A673 (cell line): ENCODE measurements at regions not wholly inside any gene's neighbourhood (a gene's known extent, or its start where the extent isn't known, plus 50 kb on each side); places are given as distances from the start of the nearest gene placed in this dataset.

Source experiments
- BruUV-seq: library from RNA; stranded (reverse); fragments of 400-500 nt; replicated peaks from 2 replicates; lab custom pipeline; 2021; lab: Mats Ljungman, UMichigan
- CTCF ChIA-PET: fragments of 300-600 bp; sonication (Branson Sonifier 250); formaldehyde crosslinking; loops from one replicate; lab custom pipeline; 2022; ENCODE audit warnings: antibody characterized with exemption; lab: Charles Lee
- POLR2A ChIA-PET: fragments of 300-600 bp; sonication (Branson Sonifier 250); formaldehyde crosslinking; loops from one replicate; lab custom pipeline; 2022; ENCODE audit warnings: antibody characterized with exemption; ENCODE audit not compliant: low non-redundant PET; lab: Charles Lee
- DNase-seq: peaks from one replicate; pipeline ENCODE4 v3.0.0-alpha.2; 2015; ENCODE audit warnings: low spot score
- H3K27ac ChIP-seq: fragments of 200-600 bp; sonication (generic); 2 replicates; pipeline ENCODE4 v1.5.1; 2016; ENCODE audit warnings: mixed run types, low read depth, mild to moderate bottlenecking, mixed read lengths, antibody characterized with exemption, low read length; ENCODE audit not compliant: poor library complexity, severe bottlenecking
- H3K27me3 ChIP-seq: fragments of 200-600 bp; sonication (generic); replicated peaks from 2 replicates; pipeline ENCODE4 v1.6.1; 2017; ENCODE audit warnings: mixed run types, low read depth, mild to moderate bottlenecking, mixed read lengths, antibody characterized with exemption, low read length; ENCODE audit not compliant: insufficient read depth, poor library complexity
- H3K36me3 ChIP-seq: fragments of 200-600 bp; sonication (generic); 2 replicates; pipeline ENCODE4 v1.6.1; 2016; ENCODE audit warnings: mixed run types, mild to moderate bottlenecking, mixed read lengths, antibody characterized with exemption, low read length; ENCODE audit not compliant: insufficient read depth, poor library complexity, severe bottlenecking
- H3K4me1 ChIP-seq: fragments of 200-600 bp; sonication (generic); 2 replicates; pipeline ENCODE4 v1.6.1; 2017; ENCODE audit warnings: mixed run types, mild to moderate bottlenecking, mixed read lengths, antibody characterized with exemption, low read length; ENCODE audit not compliant: insufficient read depth, poor library complexity, severe bottlenecking
- H3K4me3 ChIP-seq: fragments of 200-600 bp; sonication (generic); 2 replicates; pipeline ENCODE4 v1.5.1; 2016; ENCODE audit warnings: low read depth, mixed run types, mild to moderate bottlenecking, mixed read lengths, low read length; ENCODE audit not compliant: poor library complexity, severe bottlenecking
- H3K9me3 ChIP-seq: fragments of 200-600 bp; sonication (generic); 2 replicates; pipeline ENCODE4 v1.6.1; 2016; ENCODE audit warnings: mixed run types, low read depth, mild to moderate bottlenecking, mixed read lengths, antibody characterized with exemption, low read length; ENCODE audit not compliant: poor library complexity, severe bottlenecking
- EZH2 ChIP-seq: fragments of 200-600 bp; sonication (generic); IDR thresholded peaks from 2 replicates; pipeline ENCODE4 v1.6.1; 2017; ENCODE audit warnings: borderline replicate concordance, low read depth, mild to moderate bottlenecking, mixed read lengths, antibody characterized with exemption, low read length; ENCODE audit not compliant: poor library complexity, severe bottlenecking
- intact Hi-C: fragments of 100-400 bp; cut with micrococcal nuclease; formaldehyde crosslinking; loops from one replicate; pipeline ENCODE4 v1.10.0; 2022; ENCODE audit not compliant: unreplicated experiment
- TF ChIP-seq, protein P1 (sequence below): fragments of 300-800, 200-600 bp; sonication (generic); conservative IDR thresholded peaks from 2 replicates; pipeline ENCODE4 v1.5.1; 2017; ENCODE audit warnings: low read depth, mild to moderate bottlenecking, antibody characterized with exemption, low read length, moderate library complexity, mixed read lengths

DNA sequence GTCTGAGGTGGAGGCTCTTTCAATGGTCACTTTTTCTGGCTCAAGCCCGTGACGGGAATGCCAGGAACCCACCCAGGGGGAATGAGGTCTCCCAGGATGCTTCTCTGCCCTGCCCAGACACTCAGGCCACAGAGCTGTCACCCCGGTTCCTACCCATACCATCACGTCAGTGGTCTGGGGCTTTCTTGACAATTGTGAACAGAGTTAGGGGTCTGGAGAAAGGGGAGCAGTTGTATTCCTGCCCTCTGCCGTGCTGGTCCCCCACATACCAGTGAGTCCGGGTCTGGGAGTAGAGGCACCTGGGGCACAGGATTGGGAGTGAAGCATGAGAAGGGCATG lies 97.2 kb downstream of the B3GNT2 start:
- BruUV-seq = no TSS peak
- Histone ChIP-seq H3K36me3 (no peaks in the 10 kb centered on the region), H3K9me3 (no peaks in the 10 kb centered on the region), H3K4me3 (no peak overlapping the region), H3K27ac (no peak overlapping the region), H3K27me3 (no peaks in the 10 kb centered on the region), H3K4me1 (peaks cover under 1% of the 10 kb centered on the region)
- ChIA-PET POLR2A (no interaction called here), CTCF (no interaction called here)
- no peak for DNase-seq
- TF ChIP-seq EZH2 = no peak
- TF ChIP-seq, protein P1, sequence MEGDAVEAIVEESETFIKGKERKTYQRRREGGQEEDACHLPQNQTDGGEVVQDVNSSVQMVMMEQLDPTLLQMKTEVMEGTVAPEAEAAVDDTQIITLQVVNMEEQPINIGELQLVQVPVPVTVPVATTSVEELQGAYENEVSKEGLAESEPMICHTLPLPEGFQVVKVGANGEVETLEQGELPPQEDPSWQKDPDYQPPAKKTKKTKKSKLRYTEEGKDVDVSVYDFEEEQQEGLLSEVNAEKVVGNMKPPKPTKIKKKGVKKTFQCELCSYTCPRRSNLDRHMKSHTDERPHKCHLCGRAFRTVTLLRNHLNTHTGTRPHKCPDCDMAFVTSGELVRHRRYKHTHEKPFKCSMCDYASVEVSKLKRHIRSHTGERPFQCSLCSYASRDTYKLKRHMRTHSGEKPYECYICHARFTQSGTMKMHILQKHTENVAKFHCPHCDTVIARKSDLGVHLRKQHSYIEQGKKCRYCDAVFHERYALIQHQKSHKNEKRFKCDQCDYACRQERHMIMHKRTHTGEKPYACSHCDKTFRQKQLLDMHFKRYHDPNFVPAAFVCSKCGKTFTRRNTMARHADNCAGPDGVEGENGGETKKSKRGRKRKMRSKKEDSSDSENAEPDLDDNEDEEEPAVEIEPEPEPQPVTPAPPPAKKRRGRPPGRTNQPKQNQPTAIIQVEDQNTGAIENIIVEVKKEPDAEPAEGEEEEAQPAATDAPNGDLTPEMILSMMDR = no peak
- intact Hi-C loops = no loop called here

DNA sequence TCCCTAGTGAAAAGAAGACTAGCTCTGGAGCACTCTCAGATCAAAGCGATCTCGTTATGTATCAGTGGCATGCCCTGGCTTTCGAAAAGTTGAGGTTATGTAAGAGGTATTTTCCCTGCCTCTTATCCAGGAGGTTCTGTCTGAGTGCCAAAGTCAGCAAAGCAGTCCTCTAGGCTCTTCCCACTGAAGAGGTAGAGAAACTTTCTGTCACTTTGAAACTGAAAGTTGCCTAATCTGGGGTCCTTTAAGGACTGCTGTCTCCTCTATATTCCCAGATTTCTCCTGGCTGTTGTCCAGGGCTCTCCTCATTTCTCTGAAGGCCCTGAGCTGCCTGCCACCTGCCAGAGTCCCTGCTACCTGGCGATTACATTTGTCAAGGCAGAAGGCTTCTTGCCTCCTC lies 96.3 kb downstream of the B3GNT2 start:
- TF ChIP-seq EZH2 = no peak
- TF ChIP-seq, protein P1 = no peak
- ChIA-PET POLR2A (no interaction called here), CTCF (no interaction called here)
- Histone ChIP-seq H3K27ac (no peak overlapping the region), H3K27me3 (no peaks in the 10 kb centered on the region), H3K4me1 (peaks cover 3% of the 10 kb centered on the region), H3K9me3 (no peaks in the 10 kb centered on the region), H3K4me3 (no peak overlapping the region), H3K36me3 (no peaks in the 10 kb centered on the region)
- no TSS peak for BruUV-seq
- no peak for DNase-seq
- intact Hi-C loops = no loop called here

DNA sequence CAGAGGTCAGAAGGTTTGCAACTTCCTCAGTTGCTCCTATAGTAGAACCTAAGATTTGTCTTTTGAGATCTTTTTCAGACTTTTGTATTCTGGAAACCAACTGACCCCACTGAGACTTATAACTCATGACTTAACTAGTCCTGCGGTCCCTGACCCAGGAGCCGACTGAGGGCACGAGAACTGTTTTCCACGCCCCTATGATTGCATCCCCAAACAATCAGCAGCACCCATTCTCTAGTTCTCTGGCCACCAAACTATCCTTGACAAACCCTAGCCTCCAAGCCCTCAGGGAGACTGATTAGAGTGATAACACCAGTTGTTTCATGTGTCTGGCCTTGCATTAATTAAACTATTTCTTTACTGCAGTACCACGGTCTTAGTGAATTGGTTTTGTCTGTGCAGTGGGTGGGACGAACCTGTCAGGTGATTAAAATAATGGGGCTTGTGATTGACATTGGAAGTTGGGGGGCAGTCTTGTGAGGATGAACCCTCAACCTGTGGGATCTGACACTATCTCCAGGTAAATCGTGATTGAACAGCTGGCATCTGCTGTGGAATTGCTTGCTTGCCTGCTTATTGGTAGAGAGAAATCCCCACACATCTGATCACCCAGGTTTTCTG lies 95.7 kb downstream of the B3GNT2 start:
- ChIA-PET POLR2A (no interaction called here), CTCF (no interaction called here)
- TF ChIP-seq, protein P1 = no peak
- no peak for TF ChIP-seq EZH2
- Histone ChIP-seq H3K4me3 (no peak overlapping the region), H3K36me3 (no peaks in the 10 kb centered on the region), H3K9me3 (no peaks in the 10 kb centered on the region), H3K4me1 (peaks cover 3% of the 10 kb centered on the region), H3K27ac (no peak overlapping the region), H3K27me3 (no peaks in the 10 kb centered on the region)
- intact Hi-C loops = no loop called here
- no TSS peak for BruUV-seq
- DNase-seq = no peak
